GM21381 (cell line): ENCODE measurements at regions not wholly inside any gene's neighbourhood (a gene's known extent, or its start where the extent isn't known, plus 50 kb on each side); places are given as distances from the start of the nearest gene placed in this dataset.
"Not testable (repeated sequence)": the region's sequence is repeated elsewhere in the genome, so short reads cannot be mapped to it uniquely, and the experiment has no call there.

Experiments
- ATAC-seq: cut with Tn5 transposase; IDR thresholded peaks from one replicate; pipeline ENCODE4 v1.9.1; 2021; ENCODE audit warnings: mild to moderate bottlenecking, moderate library complexity; ENCODE audit not compliant: unreplicated experiment

- ATAC-seq = no peak
These were observed 279.0 kb downstream of the MATN1 start for GRCh38 chr1:30444401-30444800.

- not testable (repeated sequence) for ATAC-seq
These were observed 285.1 kb downstream of the MATN1 start for GRCh38 chr1:30438274-30438673.

GRCh38 chr1:30437059-30437576 is 286.3 kb downstream of the MATN1 start:
- no peak for ATAC-seq

GRCh38 chr1:30427545-30427944 is 295.8 kb downstream of the MATN1 start:
- ATAC-seq = no peak

- ATAC-seq = no peak
These were observed 298.3 kb downstream of the MATN1 start for GRCh38 chr1:30425046-30425445.

- ATAC-seq = no peak
These were observed 299.8 kb downstream of the MATN1 start for GRCh38 chr1:30423570-30423969.

- no peak for ATAC-seq
These were observed 301.1 kb downstream of the MATN1 start for GRCh38 chr1:30422251-30422650.

- no peak for ATAC-seq
These were observed 302.8 kb downstream of the MATN1 start for GRCh38 chr1:30420519-30421050.

- no peak for ATAC-seq
These were observed 303.6 kb downstream of the MATN1 start for GRCh38 chr1:30419831-30420230.

GRCh38 chr1:30418939-30419720 is 304.3 kb downstream of the MATN1 start:
- no peak for ATAC-seq

GRCh38 chr1:30418061-30418938 is 305.1 kb downstream of the MATN1 start:
- ATAC-seq = no peak

GRCh38 chr1:30417701-30418046 is 305.7 kb downstream of the MATN1 start:
- no peak for ATAC-seq

- no peak for ATAC-seq
These were observed 306.2 kb downstream of the MATN1 start for GRCh38 chr1:30417001-30417700.

GRCh38 chr1:30416221-30416820 is 307.1 kb downstream of the MATN1 start:
- ATAC-seq = no peak

GRCh38 chr1:30415171-30415940 is 308.0 kb downstream of the MATN1 start:
- ATAC-seq = no peak

GRCh38 chr1:30414851-30415165 is 308.6 kb downstream of the MATN1 start:
- ATAC-seq = no peak

- ATAC-seq = no peak
These were observed 309.1 kb downstream of the MATN1 start for GRCh38 chr1:30414086-30414850.

- no peak for ATAC-seq
These were observed 309.8 kb downstream of the MATN1 start for GRCh38 chr1:30413606-30414005.

GRCh38 chr1:30413111-30413440 is 310.3 kb downstream of the MATN1 start:
- no peak for ATAC-seq
